Ovary (tissue), 7 donors: ENCODE measurements at regions not wholly inside any gene's neighbourhood (a gene's known extent, or its start where the extent isn't known, plus 50 kb on each side); places are given as distances from the start of the nearest gene placed in this dataset.

Source experiments
- DNase-seq, 5 donors: peaks; one replicate each; pipeline ENCODE4 v3.0.0-alpha.2; 2019 to 2020
- H3K27ac ChIP-seq, 2 donors: fragments of 200-600 bp; one replicate each; pipeline versions ENCODE4 v1.5.1 to v1.8.0; 2019 to 2022
- H3K27me3 ChIP-seq: fragments of 200-600 bp; one replicate; pipeline ENCODE4 v1.8.0; 2022
- H3K36me3 ChIP-seq: fragments of 200-600 bp; sonication (generic); one replicate; pipeline ENCODE4 v1.5.1; 2019
- H3K4me1 ChIP-seq: one replicate; pipeline ENCODE4 v1.8.1; 2013; ENCODE audit warnings: mild to moderate bottlenecking, moderate library complexity; ENCODE audit not compliant: insufficient read depth
- H3K4me3 ChIP-seq: fragments of 200-600 bp; sonication (generic); one replicate; pipeline ENCODE4 v1.5.1; 2017
- H3K9me3 ChIP-seq, 2 donors: fragments of 200-600 bp in 1 of 2; sonication (generic) in 1 of 2; one replicate each; pipeline versions ENCODE4 v1.5.1 to v1.8.1; 2013 to 2019; ENCODE audit warnings: mild to moderate bottlenecking in 1 of 2, moderate library complexity in 1 of 2
- CTCF ChIP-seq, 3 donors: fragments of 450-650 bp in 2 of 3; fragments of 200-600 bp in 1 of 3; IDR thresholded peaks; one replicate each; pipeline versions ENCODE4 v1.5.1 to v1.8.0; 2016 to 2022; ENCODE audit warnings: antibody characterized with exemption in 3 of 3, mild to moderate bottlenecking in 1 of 3
- EP300 ChIP-seq: sonication (generic); formaldehyde crosslinking; IDR thresholded peaks from one replicate; pipeline ENCODE4 v1.6.1; 2017; ENCODE audit warnings: antibody characterized with exemption
- POLR2A ChIP-seq: fragments of 450-650 bp; IDR thresholded peaks from one replicate; pipeline ENCODE4 v1.6.1; 2017; ENCODE audit warnings: antibody characterized with exemption, mild to moderate bottlenecking, moderate library complexity
- WGBS, 3 donors: extraction: QIAGEN DNeasy Blood & Tissue Kit in 1 of 3; methylation state at CpG; one replicate each; pipeline versions ENCODE4 v1.1.5 to v1.1.7; 2013 to 2017; 5-methylcytosine and 5-hydroxymethylcytosine counted together
- intact Hi-C, 4 donors: fragments of 100-400 bp; cut with DNase I; formaldehyde crosslinking; loops; one replicate each; pipeline versions ENCODE4 v1.11.0 to v1.15.1; 2022 to 2023
- donor health status: DM: no; HTN: no; CAD: no; lungs with moderate emphysema.
- donor health status: DM: no; HTN: no; CAD: no.
- donor health status: Bipolar disorder and iron deficiency.
- donor health status: DM: no; HTN: no; CAD: no.
- donor health status: DM: yes; HTN: yes; CAD: no.

- DNase-seq, result no peak
- no peaks in the 10 kb centered on the region for H3K36me3 ChIP-seq
- H3K27ac ChIP-seq, result no peak overlapping the region
- H3K4me3 ChIP-seq, result no peak overlapping the region
- no peak for TF ChIP-seq CTCF (IDR thresholded peaks at IDR 0.05)
- no peak for TF ChIP-seq POLR2A
- TF ChIP-seq EP300, result no peak
- H3K9me3 ChIP-seq, result no peaks in the 10 kb centered on the region
- WGBS, 3 donors, result 93 to 96% (median 96%) methylated on average over 14 of the region's 14 CpGs
- H3K27me3 ChIP-seq, result no peaks in the 10 kb centered on the region
- peaks cover 2% of the 10 kb centered on the region for H3K4me1 ChIP-seq
- intact Hi-C loops, result no loop called here
Measured at GRCh38 chr6:44022671-44023352, 104.4 kb downstream of the MRPL14 start.

GRCh38 chr6:44022296-44022661 is 105.0 kb downstream of the MRPL14 start:
- DNase-seq, result no peak
- no peak overlapping the region for H3K4me3 ChIP-seq
- H3K9me3 ChIP-seq, result no peaks in the 10 kb centered on the region
- intact Hi-C loops, result no loop called here
- TF ChIP-seq EP300, result no peak
- no peak for TF ChIP-seq CTCF (IDR thresholded peaks at IDR 0.05)
- TF ChIP-seq POLR2A, result no peak
- H3K27me3 ChIP-seq, result no peaks in the 10 kb centered on the region
- no peak overlapping the region for H3K27ac ChIP-seq
- peaks cover 2% of the 10 kb centered on the region for H3K4me1 ChIP-seq
- H3K36me3 ChIP-seq, result no peaks in the 10 kb centered on the region
- 82 to 94% (median 90%) methylated on average over 7 of the region's 7 CpGs for WGBS, 3 donors

GRCh38 chr6:44021589-44022295 is 105.5 kb downstream of the MRPL14 start:
- Histone ChIP-seq H3K9me3 (no peaks in the 10 kb centered on the region), H3K27me3 (no peaks in the 10 kb centered on the region), H3K27ac (no peak overlapping the region), H3K36me3 (no peaks in the 10 kb centered on the region), H3K4me3 (no peak overlapping the region), H3K4me1 (peaks cover 2% of the 10 kb centered on the region)
- TF ChIP-seq EP300 (no peak), CTCF (IDR thresholded peaks at IDR 0.05) (no peak), POLR2A (no peak)
- intact Hi-C loops, result no loop called here
- DNase-seq, result no peak
- 84 to 96% (median 90%) methylated on average over 9 of the region's 9 CpGs for WGBS, 3 donors

- 95 to 98% (median 97%) methylated on average over 12 of the region's 12 CpGs for WGBS, 3 donors
- no peak for DNase-seq
- Histone ChIP-seq H3K27ac (no peak overlapping the region), H3K4me3 (no peak overlapping the region), H3K9me3 (no peaks in the 10 kb centered on the region), H3K36me3 (no peaks in the 10 kb centered on the region), H3K4me1 (peaks cover 2% of the 10 kb centered on the region), H3K27me3 (no peaks in the 10 kb centered on the region)
- no peak for TF ChIP-seq POLR2A
- TF ChIP-seq CTCF (IDR thresholded peaks at IDR 0.05), result no peak
- no peak for TF ChIP-seq EP300
- intact Hi-C loops, result no loop called here
Measured at GRCh38 chr6:44020664-44021425, 106.4 kb downstream of the MRPL14 start.
